SK-N-MC (cell line): ENCODE measurements at regions not wholly inside any gene's neighbourhood (a gene's known extent, or its start where the extent isn't known, plus 50 kb on each side); places are given as distances from the start of the nearest gene placed in this dataset.

Experiments used
- DNase-seq: peaks from one replicate; pipeline ENCODE4 v3.0.0-alpha.2; 2011; ENCODE audit warnings: low read depth, low spot score
- H3K27ac ChIP-seq: fragments of 200-600 bp; sonication (generic); 2 replicates; pipeline ENCODE4 v1.5.1; 2016; ENCODE audit warnings: mixed run types
- H3K36me3 ChIP-seq: fragments of 200-600 bp; sonication (generic); 2 replicates; pipeline ENCODE4 v1.6.1; 2017; ENCODE audit warnings: antibody characterized with exemption, low read length, mixed read lengths; ENCODE audit not compliant: insufficient read depth
- H3K4me3 ChIP-seq: fragments of 200-600 bp; sonication (generic); 2 replicates; pipeline ENCODE4 v1.5.1; 2016
- H3K9ac ChIP-seq: fragments of 200-600 bp; sonication (generic); 2 replicates; pipeline ENCODE4 v1.8.0; 2017; ENCODE audit warnings: mixed run types, mixed read lengths; ENCODE audit not compliant: insufficient read length
- H3K9me3 ChIP-seq: fragments of 200-600 bp; sonication (generic); 2 replicates; pipeline ENCODE4 v1.6.1; 2017; ENCODE audit warnings: low read depth, mild to moderate bottlenecking, antibody characterized with exemption, low read length, moderate library complexity, mixed read lengths
- EZH2 ChIP-seq: fragments of 200-600 bp; sonication (generic); IDR thresholded peaks from one replicate; pipeline ENCODE4 v1.6.1; 2017; ENCODE audit warnings: antibody characterized with exemption
- FOXP2 ChIP-seq: optimal IDR thresholded peaks from 2 replicates; pipeline ENCODE3; 2011; ENCODE audit warnings: mild to moderate bottlenecking, moderate library complexity; ENCODE audit not compliant: insufficient read depth; ENCODE audit errors: extremely low read length, control extremely low read depth
- POLR2AphosphoS5 ChIP-seq: IDR thresholded peaks from 2 replicates; pipeline ENCODE4 v1.6.1; 2012; ENCODE audit warnings: mild to moderate bottlenecking, low read depth, low read length, borderline replicate concordance

DNA sequence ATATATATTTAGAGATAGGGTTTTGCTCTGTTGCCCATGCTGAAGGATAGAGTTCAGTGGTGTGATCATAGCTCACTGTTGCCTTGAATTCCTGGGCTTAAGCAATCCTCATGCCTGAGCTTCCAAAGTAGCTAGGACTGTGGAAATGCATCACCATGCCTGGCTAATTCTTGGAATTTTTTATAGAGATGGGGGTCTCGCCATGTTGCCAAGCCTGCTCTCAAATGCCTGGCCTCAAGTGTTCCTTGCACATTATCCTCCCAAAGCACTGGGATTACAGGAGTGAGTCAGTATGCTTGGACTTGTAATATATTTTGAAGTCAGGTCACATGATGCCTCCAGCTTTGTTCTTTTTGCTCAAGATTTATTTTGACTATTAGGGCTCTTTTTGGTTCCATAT is 178.0 kb downstream of the RPAP3 start:
- Histone ChIP-seq H3K36me3 (no peaks in the 10 kb centered on the region), H3K27ac (no peak overlapping the region), H3K9me3 (no peaks in the 10 kb centered on the region), H3K4me3 (no peak overlapping the region), H3K9ac (no peak overlapping the region)
- DNase-seq = no peak
- TF ChIP-seq POLR2AphosphoS5 (no peak), FOXP2 (no peak), EZH2 (no peak)

DNA sequence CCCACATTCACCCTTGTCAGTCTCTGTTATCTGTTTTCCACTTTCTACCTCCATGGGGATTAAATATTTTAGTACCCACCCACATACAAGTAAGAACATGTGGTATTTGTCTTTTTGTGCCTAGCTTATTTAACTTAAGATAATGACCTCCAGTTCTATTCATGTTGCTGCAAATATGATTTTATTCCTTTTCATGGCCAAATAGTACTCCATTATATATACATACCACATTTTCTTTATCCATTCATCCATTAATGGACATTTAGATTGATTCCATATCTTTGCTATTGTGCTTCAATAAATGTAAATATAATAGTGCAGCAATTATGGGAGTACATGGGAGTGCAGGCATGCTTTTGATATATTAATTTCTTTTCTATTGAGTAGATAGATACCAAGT is 185.8 kb downstream of the RPAP3 start:
- no peaks in the 10 kb centered on the region for H3K36me3 ChIP-seq
- DNase-seq = no peak
- TF ChIP-seq POLR2AphosphoS5 (no peak), EZH2 (no peak)

DNA sequence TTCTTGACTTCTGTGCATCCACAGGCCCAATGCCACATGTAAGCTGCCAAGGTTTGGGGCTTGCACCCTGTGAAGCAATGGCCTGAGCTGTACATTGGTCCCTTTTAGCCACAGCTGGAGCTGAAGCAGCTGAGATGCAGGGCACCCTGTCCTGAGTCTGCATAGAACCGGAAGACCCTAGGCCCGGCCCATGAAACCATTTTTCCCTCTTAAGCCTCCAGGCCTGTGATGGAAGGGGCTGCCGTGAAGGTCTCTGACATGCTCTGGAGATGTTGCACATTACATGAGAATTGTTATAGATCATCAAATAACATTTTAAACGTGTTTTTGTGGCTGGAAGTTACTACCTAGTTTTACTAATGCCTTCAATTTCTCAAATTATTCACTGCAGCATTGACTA is 188.7 kb downstream of the RPAP3 start:
- Histone ChIP-seq H3K9ac (no peak overlapping the region), H3K27ac (no peak overlapping the region), H3K36me3 (no peaks in the 10 kb centered on the region), H3K9me3 (no peaks in the 10 kb centered on the region), H3K4me3 (no peak overlapping the region)
- no peak for DNase-seq
- TF ChIP-seq EZH2 (no peak), POLR2AphosphoS5 (no peak), FOXP2 (no peak)

More for the DNA sequence above, 185.8 kb downstream of the RPAP3 start:
- no peaks in the 10 kb centered on the region for H3K9me3 ChIP-seq
- no peak overlapping the region for H3K9ac ChIP-seq
- H3K4me3 ChIP-seq = no peak overlapping the region
- no peak overlapping the region for H3K27ac ChIP-seq

DNA sequence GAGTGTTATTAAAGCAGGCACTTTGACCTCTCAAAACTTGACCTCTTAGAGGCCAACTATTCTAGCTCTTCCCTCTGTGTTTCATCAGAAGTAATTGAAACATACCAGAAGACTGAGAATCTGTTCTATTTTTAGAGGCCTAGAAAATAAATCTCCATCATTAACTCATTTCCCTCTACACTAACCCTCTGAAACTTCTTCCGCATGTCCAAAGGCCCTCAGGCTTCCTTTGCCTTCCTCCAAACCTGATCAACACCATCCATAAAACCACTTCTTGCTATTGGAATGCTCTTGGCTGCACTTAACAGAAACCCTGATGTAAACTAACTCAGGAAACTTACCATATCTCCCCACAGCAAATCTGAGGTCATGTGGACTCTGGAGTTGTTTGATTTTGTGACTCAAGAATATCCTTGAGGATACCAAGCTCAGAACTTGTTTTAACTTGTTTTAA is 196.4 kb downstream of the RPAP3 start:
- Histone ChIP-seq H3K27ac (no peak overlapping the region), H3K9me3 (no peaks in the 10 kb centered on the region), H3K9ac (no peak overlapping the region), H3K36me3 (no peaks in the 10 kb centered on the region), H3K4me3 (no peak overlapping the region)
- DNase-seq = no peak
- no peak for TF ChIP-seq EZH2
- no peak for TF ChIP-seq POLR2AphosphoS5

DNA sequence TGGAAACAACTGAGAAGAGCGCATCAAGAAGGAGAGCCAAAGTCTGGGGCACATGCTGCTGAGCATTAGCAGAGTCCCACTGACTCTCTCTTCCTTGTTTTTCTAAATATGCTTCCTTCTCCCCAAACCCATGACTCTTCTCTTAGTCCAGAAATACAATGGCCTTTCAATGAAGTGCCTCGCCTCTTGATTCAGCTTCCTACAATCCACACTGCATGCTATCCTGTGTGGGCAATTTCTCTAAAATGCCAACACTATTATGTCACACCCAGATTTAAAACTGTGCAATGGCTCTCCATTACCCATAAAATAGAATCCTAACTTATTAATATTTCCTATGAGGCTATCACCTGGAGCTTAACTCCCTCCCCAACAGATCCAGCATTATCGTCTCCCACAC is 198.6 kb downstream of the RPAP3 start:
- Histone ChIP-seq H3K36me3 (no peaks in the 10 kb centered on the region), H3K9me3 (no peaks in the 10 kb centered on the region), H3K27ac (no peak overlapping the region), H3K9ac (no peak overlapping the region), H3K4me3 (no peak overlapping the region)
- TF ChIP-seq EZH2 = no peak
- TF ChIP-seq FOXP2 = no peak
- no peak for TF ChIP-seq POLR2AphosphoS5
- no peak for DNase-seq

DNA sequence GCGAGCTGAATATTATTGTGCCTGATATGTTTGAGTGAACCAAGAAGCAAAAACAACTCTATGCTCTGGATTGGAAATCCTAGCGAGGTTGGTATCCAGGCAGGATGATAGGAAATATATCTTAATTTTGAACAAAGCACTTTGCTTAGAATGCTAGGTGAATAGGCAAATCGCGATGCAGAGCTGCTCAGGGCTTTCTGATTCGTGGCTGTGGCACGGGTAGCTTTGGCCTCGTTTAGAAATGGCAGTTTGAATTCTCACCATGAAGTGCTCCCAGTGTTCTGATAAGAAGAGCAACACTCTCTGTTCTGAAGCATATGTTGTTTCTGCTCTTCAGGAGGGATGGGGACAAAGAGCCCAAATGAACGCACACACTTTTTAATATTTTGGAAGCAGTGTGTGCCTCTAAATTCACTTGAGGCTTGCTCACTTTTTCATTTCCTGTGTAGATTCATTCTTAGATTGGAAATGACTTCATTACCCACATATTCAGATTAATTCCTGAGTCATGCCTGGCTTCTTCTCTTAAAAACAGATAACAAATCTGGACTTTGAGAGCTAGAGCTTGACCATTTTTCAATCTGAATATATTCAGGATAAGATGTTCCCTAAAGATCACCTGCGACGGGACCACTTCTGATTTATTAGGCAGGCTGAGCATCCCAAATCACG is 200.9 kb downstream of the RPAP3 start:
- Histone ChIP-seq H3K9ac (no peak overlapping the region), H3K4me3 (no peak overlapping the region), H3K36me3 (no peaks in the 10 kb centered on the region), H3K9me3 (no peaks in the 10 kb centered on the region), H3K27ac (no peak overlapping the region)
- DNase-seq = no peak
- TF ChIP-seq POLR2AphosphoS5 (no peak), EZH2 (no peak), FOXP2 (no peak)

DNA sequence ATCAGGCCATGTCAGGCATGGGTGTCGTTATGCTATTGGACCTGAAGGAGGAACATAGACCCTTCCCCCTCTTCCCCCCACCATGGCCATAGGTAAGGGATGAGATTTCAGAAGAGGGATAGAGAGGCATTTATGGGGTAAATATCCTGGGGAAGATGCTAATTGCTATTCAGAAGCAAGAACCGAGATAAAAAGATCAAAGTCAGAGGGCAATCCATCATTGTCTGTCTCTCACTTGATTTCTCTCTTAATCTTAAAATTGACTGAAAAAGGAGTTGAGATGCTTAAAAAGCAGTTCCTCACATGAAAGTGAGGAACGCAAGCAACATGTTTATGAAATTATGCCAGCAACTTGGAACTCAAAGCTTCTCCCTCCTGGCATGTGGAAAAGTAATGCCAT is 212.0 kb downstream of the RPAP3 start:
- TF ChIP-seq POLR2AphosphoS5 (no peak), EZH2 (no peak), FOXP2 (no peak)
- H3K9me3 ChIP-seq = no peaks in the 10 kb centered on the region
- no peak overlapping the region for H3K9ac ChIP-seq
- no peak overlapping the region for H3K27ac ChIP-seq
- no peaks in the 10 kb centered on the region for H3K36me3 ChIP-seq
- no peak overlapping the region for H3K4me3 ChIP-seq
- no peak for DNase-seq

DNA sequence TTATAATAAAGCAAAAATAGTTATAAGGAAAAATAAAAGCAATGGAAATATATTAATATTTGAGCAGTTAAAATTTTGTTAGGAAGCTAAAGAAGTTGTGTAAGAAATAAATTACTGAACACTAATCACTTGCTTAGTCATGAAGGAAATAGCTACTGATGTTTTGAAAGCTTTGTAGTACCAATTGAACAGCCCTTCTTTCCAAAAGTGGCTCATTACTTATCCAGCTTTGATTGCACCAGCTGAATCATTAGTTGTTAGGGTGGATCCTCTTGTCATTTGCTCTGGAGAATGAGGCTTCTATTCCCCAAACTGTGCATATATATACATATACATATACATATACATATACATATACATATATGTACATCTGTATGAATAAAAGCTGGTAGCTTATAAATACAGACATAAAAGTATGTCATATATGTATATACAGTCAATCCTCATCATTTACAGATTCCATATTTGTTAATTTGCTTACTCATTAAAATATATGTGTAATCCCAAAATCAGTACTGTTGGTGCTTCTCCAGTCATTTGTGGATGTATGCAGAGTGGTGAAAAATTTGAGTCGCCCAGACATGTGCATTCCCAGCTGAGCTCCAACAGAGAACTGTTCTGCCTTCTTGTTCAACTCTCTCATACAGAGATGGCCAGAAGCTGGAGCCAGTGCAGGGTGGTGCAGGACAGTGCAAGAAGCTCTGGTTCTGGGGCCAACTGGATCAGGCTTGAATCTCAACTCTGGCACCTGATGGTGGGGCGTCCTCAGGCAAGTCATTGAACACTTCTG is 214.1 kb downstream of the RPAP3 start:
- H3K9ac ChIP-seq = no peak overlapping the region
- TF ChIP-seq FOXP2 (no peak), EZH2 (no peak), POLR2AphosphoS5 (no peak)
- no peak overlapping the region for H3K27ac ChIP-seq
- H3K9me3 ChIP-seq = no peaks in the 10 kb centered on the region
- no peaks in the 10 kb centered on the region for H3K36me3 ChIP-seq
- no peak for DNase-seq
- H3K4me3 ChIP-seq = no peak overlapping the region

DNA sequence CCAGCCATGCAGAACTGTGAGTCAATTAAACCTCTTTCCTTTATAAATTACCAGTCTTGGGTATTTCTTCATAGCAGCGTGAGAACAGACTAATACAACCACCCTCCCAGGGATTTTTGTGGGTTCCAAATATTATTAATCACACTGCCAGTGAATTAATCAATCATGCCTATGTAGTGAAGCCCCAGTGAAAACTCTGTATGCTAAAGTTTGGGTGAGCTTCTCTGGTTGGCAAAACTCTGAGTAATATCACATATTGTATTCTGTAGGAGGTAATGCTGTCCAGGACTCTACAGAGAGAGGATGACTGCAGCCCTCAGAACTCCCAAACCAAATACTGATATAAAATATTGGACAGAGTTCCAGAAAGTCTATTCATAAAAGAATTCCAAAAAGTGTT is 216.9 kb downstream of the RPAP3 start:
- Histone ChIP-seq H3K27ac (no peak overlapping the region), H3K9ac (no peak overlapping the region), H3K36me3 (no peaks in the 10 kb centered on the region), H3K9me3 (no peaks in the 10 kb centered on the region), H3K4me3 (no peak overlapping the region)
- no peak for TF ChIP-seq POLR2AphosphoS5
- TF ChIP-seq FOXP2 = no peak
- no peak for TF ChIP-seq EZH2
- DNase-seq = no peak
